Transverse colon (tissue), 4 donors: ENCODE measurements at regions not wholly inside any gene's neighbourhood (a gene's known extent, or its start where the extent isn't known, plus 50 kb on each side); places are given as distances from the start of the nearest gene placed in this dataset.

Experiments used
- CTCF ChIP-seq, 5 experiments: fragments of 200-600 bp in 3 of 5; fragments of 450-650 bp in 2 of 5; sonication (generic) in 3 of 5; IDR thresholded peaks; 1 replicate in 2 of 5; 2 replicates in 3 of 5; pipeline ENCODE4 v1.5.1; 2016 to 2017; ENCODE audit warnings: antibody characterized with exemption in 5 of 5, inconsistent platforms in 3 of 5, mild to moderate bottlenecking in 2 of 5, moderate library complexity in 1 of 5
- POLR2A ChIP-seq: fragments of 450-650 bp; IDR thresholded peaks from one replicate; pipeline ENCODE4 v1.6.1; 2016; ENCODE audit warnings: antibody characterized with exemption, mild to moderate bottlenecking, moderate library complexity
- POLR2AphosphoS5 ChIP-seq, 3 donors: sonication (generic); formaldehyde crosslinking; IDR thresholded peaks; one replicate each; pipeline ENCODE4 v1.6.1; 2016; ENCODE audit warnings: antibody characterized with exemption in 3 of 3

- TF ChIP-seq CTCF (IDR thresholded peaks at IDR 0.05) (no peak), POLR2AphosphoS5 (IDR thresholded peaks at IDR 0.05) (no peak), POLR2A (no peak)
These were observed 1393.4 kb downstream of the BRD1 start for GRCh38 chr22:48434156-48434867.
